ENCODE measurements at regions not wholly inside any gene's neighbourhood (a gene's known extent, or its start where the extent isn't known, plus 50 kb on each side); places are given as distances from the start of the nearest gene placed in this dataset.

GRCh38 chr2:71743995-71744675, 290.8 kb downstream of the DYSF start:
- H3K36me3 Mint-ChIP-seq = no peaks in the 10 kb centered on the region
- no peaks in the 10 kb centered on the region for H3K4me1 Mint-ChIP-seq
- no peaks in the 10 kb centered on the region for H3K9me3 Mint-ChIP-seq
- H3K27ac Mint-ChIP-seq = no peak overlapping the region
- H3K4me3 Mint-ChIP-seq = no peak overlapping the region
- no peak for DNase-seq
- peaks cover 4 to 8% (median 7%) of the 10 kb centered on the region in 3 donors for H3K27me3 Mint-ChIP-seq (ENCODE audit: low read depth in 3 of 3)

- Mint-ChIP-seq H3K9me3 (no peaks in the 10 kb centered on the region), H3K36me3 (no peaks in the 10 kb centered on the region), H3K4me1 (no peaks in the 10 kb centered on the region), H3K4me3 (no peak overlapping the region), H3K27ac (no peak overlapping the region), H3K27me3 (ENCODE audit: low read depth in 3 of 3) (peaks cover 4 to 8% (median 7%) of the 10 kb centered on the region in 3 donors)
- DNase-seq = no peak
Measured at GRCh38 chr2:71742953-71743601, 289.7 kb downstream of the DYSF start.

GRCh38 chr2:71736986-71737385, 283.6 kb downstream of the DYSF start:
- Mint-ChIP-seq H3K27me3 (ENCODE audit: low read depth in 3 of 3) (peaks cover 2 to 9% (median 6%) of the 10 kb centered on the region in 3 donors), H3K4me3 (no peak overlapping the region), H3K36me3 (no peaks in the 10 kb centered on the region), H3K4me1 (no peaks in the 10 kb centered on the region), H3K27ac (no peak overlapping the region), H3K9me3 (no peaks in the 10 kb centered on the region)
- no peak for DNase-seq

- Mint-ChIP-seq H3K27ac (no peak overlapping the region), H3K27me3 (ENCODE audit: low read depth in 3 of 3) (peaks cover 1 to 10% (median 8%) of the 10 kb centered on the region in 3 donors), H3K9me3 (peaks cover 0 to 2% (median 0%) of the 10 kb centered on the region in 6 donors), H3K36me3 (no peaks in the 10 kb centered on the region), H3K4me3 (no peak overlapping the region), H3K4me1 (no peaks in the 10 kb centered on the region)
- DNase-seq = no peak
Measured at GRCh38 chr2:71736091-71736861, 282.9 kb downstream of the DYSF start.
